Mucosa of descending colon (tissue), 3 donors: ENCODE measurements at regions not wholly inside any gene's neighbourhood (a gene's known extent, or its start where the extent isn't known, plus 50 kb on each side); places are given as distances from the start of the nearest gene placed in this dataset.

ENCODE experiments used
- ATAC-seq: fragments of 200-7000 bp; cut with Tn5 transposase; one replicate; pipeline ENCODE4 v1.9.1; 2020; ENCODE audit warnings: mild to moderate bottlenecking, moderate library complexity
- DNase-seq, 3 donors: peaks; one replicate each; pipeline ENCODE4 v3.0.0-alpha.2; 2020
- H3K36me3 ChIP-seq: fragments of 200-600 bp; one replicate; pipeline ENCODE4 v1.8.0; 2021; ENCODE audit warnings: low read depth, mild to moderate bottlenecking
- H3K4me1 ChIP-seq: fragments of 200-600 bp; one replicate; pipeline ENCODE4 v1.8.0; 2021; ENCODE audit warnings: low read depth, mild to moderate bottlenecking
- H3K4me3 ChIP-seq: fragments of 200-600 bp; one replicate; pipeline ENCODE4 v1.8.0; 2021; ENCODE audit warnings: mild to moderate bottlenecking
- H3K9me3 ChIP-seq: fragments of 200-600 bp; one replicate; pipeline ENCODE4 v1.8.0; 2021; ENCODE audit warnings: mild to moderate bottlenecking
- intact Hi-C, 2 donors: fragments of 100-400 bp; cut with DNase I in 1 of 2; cut with micrococcal nuclease in 1 of 2; formaldehyde crosslinking; loops; one replicate each; pipeline versions ENCODE4 v1.11.0 to v1.11.1; 2022; cut with DNase I, micrococcal nuclease
- TF ChIP-seq, protein P1 (sequence below): fragments of 200-600 bp; IDR thresholded peaks from one replicate; pipeline ENCODE4 v1.8.0; 2022; ENCODE audit warnings: antibody characterized with exemption, mild to moderate bottlenecking
- donor health status: DM: no; HTN: no; CAD: no; lungs with moderate emphysema.
- donor health status: DM: no; HTN: no; CAD: no.
- donor health status: DM: no; HTN: yes; CAD: no.

GRCh38 chr2:194345347-194345746 lies 1311.7 kb upstream of the SLC39A10 start:
- Histone ChIP-seq H3K4me1 (no peaks in the 10 kb centered on the region), H3K4me3 (no peak overlapping the region), H3K36me3 (no peaks in the 10 kb centered on the region), H3K9me3 (no peaks in the 10 kb centered on the region)
- ATAC-seq = no peak
- intact Hi-C loops = no loop called here
- TF ChIP-seq, protein P1, sequence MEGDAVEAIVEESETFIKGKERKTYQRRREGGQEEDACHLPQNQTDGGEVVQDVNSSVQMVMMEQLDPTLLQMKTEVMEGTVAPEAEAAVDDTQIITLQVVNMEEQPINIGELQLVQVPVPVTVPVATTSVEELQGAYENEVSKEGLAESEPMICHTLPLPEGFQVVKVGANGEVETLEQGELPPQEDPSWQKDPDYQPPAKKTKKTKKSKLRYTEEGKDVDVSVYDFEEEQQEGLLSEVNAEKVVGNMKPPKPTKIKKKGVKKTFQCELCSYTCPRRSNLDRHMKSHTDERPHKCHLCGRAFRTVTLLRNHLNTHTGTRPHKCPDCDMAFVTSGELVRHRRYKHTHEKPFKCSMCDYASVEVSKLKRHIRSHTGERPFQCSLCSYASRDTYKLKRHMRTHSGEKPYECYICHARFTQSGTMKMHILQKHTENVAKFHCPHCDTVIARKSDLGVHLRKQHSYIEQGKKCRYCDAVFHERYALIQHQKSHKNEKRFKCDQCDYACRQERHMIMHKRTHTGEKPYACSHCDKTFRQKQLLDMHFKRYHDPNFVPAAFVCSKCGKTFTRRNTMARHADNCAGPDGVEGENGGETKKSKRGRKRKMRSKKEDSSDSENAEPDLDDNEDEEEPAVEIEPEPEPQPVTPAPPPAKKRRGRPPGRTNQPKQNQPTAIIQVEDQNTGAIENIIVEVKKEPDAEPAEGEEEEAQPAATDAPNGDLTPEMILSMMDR = no peak
- no peak for DNase-seq

GRCh38 chr2:194343167-194343566 lies 1313.9 kb upstream of the SLC39A10 start:
- Histone ChIP-seq H3K4me3 (no peak overlapping the region), H3K4me1 (no peaks in the 10 kb centered on the region), H3K36me3 (no peaks in the 10 kb centered on the region), H3K9me3 (no peaks in the 10 kb centered on the region)
- no peak for DNase-seq
- intact Hi-C loops = no loop called here
- ATAC-seq = no peak
- TF ChIP-seq, protein P1 = no peak

DNA sequence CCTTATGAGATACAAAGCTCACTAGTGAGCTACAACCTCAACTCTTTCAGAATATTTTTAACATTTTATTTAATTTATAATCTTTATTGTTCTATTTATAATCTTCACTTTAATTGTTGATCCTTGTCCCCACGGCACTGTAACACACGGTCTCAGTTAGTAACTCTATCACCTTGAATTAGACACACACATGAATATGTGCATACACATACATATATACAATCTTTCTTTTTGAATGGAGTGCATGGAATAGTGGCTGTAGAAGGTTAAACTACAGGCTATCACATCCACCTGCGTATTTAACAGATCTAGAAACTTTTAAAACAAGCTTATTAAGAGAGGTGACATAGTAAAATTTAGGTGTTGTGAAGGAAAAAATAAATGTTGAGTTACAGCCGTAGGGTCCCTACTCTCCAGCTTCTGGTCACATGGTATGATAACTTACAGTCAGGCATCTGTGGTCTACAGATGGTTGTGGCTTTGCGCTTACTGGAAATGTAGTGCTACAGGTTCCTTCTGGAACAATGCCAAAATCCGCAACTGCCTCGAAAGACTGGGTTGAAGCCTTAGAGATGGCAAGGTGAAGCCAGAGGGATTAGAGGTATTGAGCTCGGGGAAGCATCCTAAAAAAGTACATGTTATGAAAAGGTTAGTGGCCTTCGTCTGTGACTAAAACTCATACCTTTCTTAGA lies 1324.1 kb upstream of the SLC39A10 start:
- H3K4me3 ChIP-seq = no peak overlapping the region
- ATAC-seq (no peak), DNase-seq (no peak)
- H3K36me3 ChIP-seq = no peaks in the 10 kb centered on the region
- intact Hi-C loops = no loop called here
- TF ChIP-seq, protein P1 = no peak
- H3K9me3 ChIP-seq = no peaks in the 10 kb centered on the region
- H3K4me1 ChIP-seq = no peaks in the 10 kb centered on the region

DNA sequence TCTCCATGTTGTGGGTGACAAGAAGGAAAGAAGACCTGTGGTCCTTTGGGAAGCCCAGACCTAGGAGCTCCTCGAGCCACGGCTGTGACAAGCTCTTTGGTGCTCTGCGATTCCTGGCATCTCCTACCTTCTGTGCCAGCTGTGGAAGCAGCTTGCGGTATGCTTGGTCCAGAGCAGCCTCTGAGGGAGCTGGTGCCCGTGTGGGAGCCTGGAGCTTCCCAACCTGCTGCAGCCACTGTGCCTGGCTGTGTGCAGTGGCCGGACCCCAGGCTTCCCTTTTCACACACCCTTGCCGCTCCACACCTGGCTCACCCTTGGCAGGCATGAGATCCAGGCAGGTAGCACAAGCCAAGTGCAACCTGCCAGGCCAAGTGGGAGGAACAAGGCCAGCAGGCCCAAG lies 1328.6 kb upstream of the SLC39A10 start:
- Histone ChIP-seq H3K4me3 (no peak overlapping the region), H3K36me3 (no peaks in the 10 kb centered on the region), H3K4me1 (no peaks in the 10 kb centered on the region), H3K9me3 (no peaks in the 10 kb centered on the region)
- no peak for ATAC-seq
- TF ChIP-seq, protein P1 = no peak
- no peak for DNase-seq
- intact Hi-C loops = no loop called here

DNA sequence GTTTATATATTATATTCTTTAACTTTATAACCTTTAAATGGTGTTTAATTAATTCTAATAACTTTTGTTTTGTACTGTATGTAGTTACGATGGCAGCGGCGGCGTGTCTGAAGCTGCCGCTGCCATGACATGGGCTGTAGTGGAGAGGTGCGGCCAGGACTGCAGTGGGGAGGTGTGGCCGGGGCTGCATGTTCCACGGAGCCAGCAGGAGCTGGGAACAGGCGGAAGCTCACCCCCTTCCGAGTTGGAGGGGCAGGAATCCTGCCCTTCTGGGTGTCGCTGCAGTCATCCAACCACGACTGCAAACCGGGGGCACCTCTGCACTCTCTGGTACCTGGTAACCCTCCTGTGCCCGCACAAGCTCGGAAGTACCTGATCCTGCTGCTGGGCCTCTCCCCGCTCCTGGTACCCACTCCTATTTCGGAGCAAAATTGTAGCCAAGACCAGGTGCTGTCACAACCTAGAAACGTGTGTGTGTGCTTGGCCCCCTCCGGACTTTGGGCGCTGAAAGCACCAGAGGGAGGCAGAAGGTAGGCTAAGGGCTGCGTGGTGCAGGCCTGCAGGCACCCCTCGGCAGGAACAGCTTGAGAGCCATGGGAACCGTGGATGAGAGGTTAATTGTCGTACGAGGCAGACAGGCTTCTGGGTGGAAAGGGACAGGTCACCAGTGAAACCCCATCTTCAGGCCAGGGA lies 1329.7 kb upstream of the SLC39A10 start:
- DNase-seq = no peak
- Histone ChIP-seq H3K9me3 (no peaks in the 10 kb centered on the region), H3K4me3 (no peak overlapping the region), H3K36me3 (no peaks in the 10 kb centered on the region), H3K4me1 (no peaks in the 10 kb centered on the region)
- TF ChIP-seq, protein P1 = no peak
- ATAC-seq = no peak
- intact Hi-C loops = no loop called here
